ENCODE measurements at regions not wholly inside any gene's neighbourhood (a gene's known extent, or its start where the extent isn't known, plus 50 kb on each side); places are given as distances from the start of the nearest gene placed in this dataset.

GRCh38 chrX:100494646-100495370, 84.7 kb upstream of the PCDH19 start:
- TF ChIP-seq POLR2AphosphoS5 (IDR thresholded peaks at IDR 0.05; ENCODE audit: low read depth, low read length) (no peak), POLR2A (IDR thresholded peaks at IDR 0.05; ENCODE audit: low read depth, low read length) (no peak), SPI1 (IDR thresholded peaks at IDR 0.05; ENCODE audit: low read depth, low read length) (no peak)

All from GM12891 (cell line).